ENCODE measurements at regions not wholly inside any gene's neighbourhood (a gene's known extent, or its start where the extent isn't known, plus 50 kb on each side); places are given as distances from the start of the nearest gene placed in this dataset.

- TF ChIP-seq POLR2A (IDR thresholded peaks at IDR 0.05), result no peak
- no peak for TF ChIP-seq CTCF (IDR thresholded peaks at IDR 0.05)
- WGBS, 4 donors, result 92 to 100% (median 99%) methylated on average over 1 of the region's 1 CpG
- H3K27me3 ChIP-seq, result no peaks in the 10 kb centered on the region
- intact Hi-C loops (cut with DNase I), result no loop called here
- H3K4me3 ChIP-seq, result no peak overlapping the region
- H3K9me3 ChIP-seq (replicated peaks in 1 of 3), result no peaks in the 10 kb centered on the region
- no peak for DNase-seq
- peaks cover 0 to 10% of the 10 kb centered on the region in 2 donors for H3K36me3 ChIP-seq (replicated peaks in 1 of 2)
- H3K27ac ChIP-seq, result no peak overlapping the region
- H3K4me1 ChIP-seq (replicated peaks in 1 of 2), result no peaks in the 10 kb centered on the region
Observed at GRCh38 chr20:3354247-3354646, 53.2 kb downstream of the DNAAF9 start.

- WGBS, 4 donors, result 86 to 97% (median 90%) methylated on average over 2 of the region's 2 CpGs
- DNase-seq, result no peak
- H3K27me3 ChIP-seq, result no peaks in the 10 kb centered on the region
- H3K4me1 ChIP-seq (replicated peaks in 1 of 2), result no peaks in the 10 kb centered on the region
- TF ChIP-seq POLR2A (IDR thresholded peaks at IDR 0.05) (no peak), CTCF (IDR thresholded peaks at IDR 0.05) (no peak)
- intact Hi-C loops (cut with DNase I), result no loop called here
- no peaks in the 10 kb centered on the region for H3K9me3 ChIP-seq (replicated peaks in 1 of 3)
- peaks cover 0 to 10% of the 10 kb centered on the region in 2 donors for H3K36me3 ChIP-seq (replicated peaks in 1 of 2)
- H3K4me3 ChIP-seq, result no peak overlapping the region
- no peak overlapping the region for H3K27ac ChIP-seq
Observed at GRCh38 chr20:3353646-3354045, 53.8 kb downstream of the DNAAF9 start.

GRCh38 chr20:3352202-3352601 lies 55.3 kb downstream of the DNAAF9 start:
- Histone ChIP-seq H3K4me3 (no peak overlapping the region), H3K27ac (no peak overlapping the region), H3K36me3 (replicated peaks in 1 of 2) (peaks cover 0 to 16% of the 10 kb centered on the region in 2 donors), H3K4me1 (replicated peaks in 1 of 2) (no peaks in the 10 kb centered on the region), H3K27me3 (no peaks in the 10 kb centered on the region), H3K9me3 (replicated peaks in 1 of 3) (no peaks in the 10 kb centered on the region)
- TF ChIP-seq POLR2A (IDR thresholded peaks at IDR 0.05), result no peak
- no peak for TF ChIP-seq CTCF (IDR thresholded peaks at IDR 0.05)
- WGBS, 4 donors, result 88 to 95% (median 91%) methylated on average over 6 of the region's 6 CpGs
- DNase-seq, result no peak
- intact Hi-C loops (cut with DNase I), result no loop called here

- 71 to 92% (median 90%) methylated on average over 1 of the region's 1 CpG for WGBS, 4 donors
- H3K4me1 ChIP-seq (replicated peaks in 1 of 2), result no peaks in the 10 kb centered on the region
- TF ChIP-seq CTCF (IDR thresholded peaks at IDR 0.05), result no peak
- no peaks in the 10 kb centered on the region for H3K9me3 ChIP-seq (replicated peaks in 1 of 3)
- H3K27me3 ChIP-seq, result no peaks in the 10 kb centered on the region
- intact Hi-C loops (cut with DNase I), result no loop called here
- H3K27ac ChIP-seq, result no peak overlapping the region
- H3K36me3 ChIP-seq (replicated peaks in 1 of 2), result peaks cover 0 to 31% of the 10 kb centered on the region in 2 donors
- DNase-seq, result no peak
- H3K4me3 ChIP-seq, result no peak overlapping the region
Observed at GRCh38 chr20:3350422-3350821, 57.0 kb downstream of the DNAAF9 start.

Measured in adrenal gland (tissue), 9 donors.